ENCODE measurements at regions not wholly inside any gene's neighbourhood (a gene's known extent, or its start where the extent isn't known, plus 50 kb on each side); places are given as distances from the start of the nearest gene placed in this dataset.

DNA sequence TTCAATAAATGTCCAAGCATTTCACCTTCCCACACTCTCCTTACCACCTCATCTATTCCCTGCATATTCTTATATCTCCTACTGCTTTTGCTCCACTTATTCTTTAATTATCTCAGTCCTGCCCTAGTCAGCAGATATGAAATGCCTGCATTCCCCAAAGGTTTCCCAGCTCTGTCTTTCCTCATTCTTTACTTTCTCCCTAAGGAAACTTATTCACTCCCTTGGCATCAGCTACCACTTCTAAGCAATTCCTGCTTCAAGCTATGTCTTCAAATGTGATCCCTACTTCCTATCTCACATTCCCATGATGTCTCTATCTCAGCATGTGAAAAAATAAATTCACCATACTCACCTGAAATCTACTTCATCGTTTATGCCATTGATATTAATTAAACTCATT lies 111.8 kb downstream of the CAPZA3 start:
- no peak for TF ChIP-seq CREB1 (IDR thresholded peaks at IDR 0.05; ENCODE audit: low read depth)
- no peak for TF ChIP-seq CEBPB (IDR thresholded peaks at IDR 0.05)
- TF ChIP-seq RAD21 (IDR thresholded peaks at IDR 0.05; ENCODE audit: low read depth) = no peak
